Aorta (tissue), 5 donors: ENCODE measurements at regions not wholly inside any gene's neighbourhood (a gene's known extent, or its start where the extent isn't known, plus 50 kb on each side); places are given as distances from the start of the nearest gene placed in this dataset.

ENCODE experiments used
- ATAC-seq: fragments of 200-7000 bp; cut with Tn5 transposase; one replicate; pipeline ENCODE4 v1.9.1; 2022; ENCODE audit warnings: moderate library complexity; ENCODE audit not compliant: low FRiP score
- DNase-seq, 2 donors: peaks; one replicate each; pipeline ENCODE4 v3.0.0-alpha.2; 2020
- H3K27ac ChIP-seq, 2 donors: one replicate each; pipeline ENCODE4 v1.5.1; 2013; ENCODE audit warnings: low read length in 2 of 2, mild to moderate bottlenecking in 2 of 2, moderate library complexity in 2 of 2, control low read depth in 1 of 2, inconsistent platforms in 1 of 2, low read depth in 1 of 2
- H3K27me3 ChIP-seq, 2 donors: one replicate each; pipeline ENCODE4 v1.6.1; 2013; ENCODE audit warnings: control low read depth in 1 of 2, low read length in 1 of 2, mild to moderate bottlenecking in 1 of 2, moderate library complexity in 1 of 2; ENCODE audit not compliant: insufficient read depth in 2 of 2, control insufficient read depth in 1 of 2
- H3K36me3 ChIP-seq, 2 donors: one replicate each; pipeline ENCODE4 v1.6.1; 2013; ENCODE audit warnings: control low read depth in 1 of 2, low read length in 1 of 2, mild to moderate bottlenecking in 1 of 2; ENCODE audit not compliant: insufficient read depth in 2 of 2, control insufficient read depth in 1 of 2
- H3K4me1 ChIP-seq, 2 donors: one replicate each; pipeline ENCODE4 v1.6.1; 2013; ENCODE audit warnings: low read length in 2 of 2, control low read depth in 1 of 2, mild to moderate bottlenecking in 1 of 2, moderate library complexity in 1 of 2; ENCODE audit not compliant: insufficient read depth in 2 of 2, control insufficient read depth in 1 of 2
- H3K4me3 ChIP-seq, 2 donors: one replicate each; pipeline ENCODE4 v1.5.1; 2013; ENCODE audit warnings: low read length in 2 of 2, control low read depth in 1 of 2, mild to moderate bottlenecking in 1 of 2
- H3K9me3 ChIP-seq: one replicate; pipeline ENCODE4 v1.6.1; 2013; ENCODE audit warnings: mild to moderate bottlenecking, low read length; ENCODE audit not compliant: control insufficient read depth
- whole genome bisulfite sequencing, 2 donors: extraction: QIAGEN DNeasy Blood & Tissue Kit; methylation state at CpG; one replicate each; pipeline ENCODE4 v1.1.7; 2013; 5-methylcytosine and 5-hydroxymethylcytosine counted together
- intact Hi-C, 2 donors: fragments of 100-400 bp; cut with DNase I; formaldehyde crosslinking; loops; one replicate each; pipeline versions ENCODE4 v1.14.2 to v1.15.0; 2022
- donor health status: healthy with polysubstance abuse.
- donor health status: Bipolar disorder and iron deficiency.
- donor health status: DM: no; HTN: no; CAD: no.
- donor health status: DM: no; HTN: no; CAD: no.
- donor health status: DM: yes; HTN: yes; CAD: no.

DNA sequence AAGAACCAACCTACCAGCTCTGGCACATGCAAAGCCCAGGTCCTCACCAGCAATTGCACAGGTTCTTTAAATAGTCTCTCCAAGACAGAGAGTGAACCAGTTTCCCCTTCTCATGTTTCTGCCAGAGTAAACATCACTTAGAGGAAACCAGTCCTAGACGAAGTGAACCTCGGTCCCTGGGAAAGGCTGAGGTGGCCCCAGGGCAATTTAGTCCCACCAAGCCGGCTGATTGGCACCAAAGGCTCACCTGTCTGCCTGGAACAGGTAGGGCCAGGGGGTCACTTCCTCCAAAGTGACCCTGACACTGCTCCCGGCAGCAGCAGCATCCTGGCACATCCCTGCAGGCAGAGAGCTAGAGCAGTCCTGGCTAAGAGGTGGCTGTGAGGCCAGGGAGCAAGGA, 122.9 kb upstream of the ZNF507 start:
- H3K4me1 ChIP-seq, result no peaks in the 10 kb centered on the region
- no peaks in the 10 kb centered on the region for H3K27me3 ChIP-seq
- H3K9me3 ChIP-seq, result no peaks in the 10 kb centered on the region
- no peaks in the 10 kb centered on the region for H3K36me3 ChIP-seq
- no peak overlapping the region for H3K27ac ChIP-seq
- H3K4me3 ChIP-seq, result no peak overlapping the region
- no peak for DNase-seq
- 18 to 20% methylated on average over 4 of the region's 4 CpGs for WGBS, 2 donors
- intact Hi-C loops, result loop anchor here (5.0 kb wide), 3 partner anchors 1540 to 1555 kb away; no protein-coding TSS in a partner anchor
- no peak for ATAC-seq

- ATAC-seq (no peak), DNase-seq (no peak)
- 80 to 87% methylated on average over 1 of the region's 1 CpG for WGBS, 2 donors
- H3K9me3 ChIP-seq, result no peaks in the 10 kb centered on the region
- no peaks in the 10 kb centered on the region for H3K27me3 ChIP-seq
- no peaks in the 10 kb centered on the region for H3K36me3 ChIP-seq
- no peak overlapping the region for H3K4me3 ChIP-seq
- H3K4me1 ChIP-seq, result no peaks in the 10 kb centered on the region
- intact Hi-C loops, result loop anchor here (5.0 kb wide), 3 partner anchors 1541 to 1556 kb away; no protein-coding TSS in a partner anchor
- H3K27ac ChIP-seq, result no peak overlapping the region
Observed at GRCh38 chr19:32223106-32223505, 122.3 kb upstream of the ZNF507 start.

DNA sequence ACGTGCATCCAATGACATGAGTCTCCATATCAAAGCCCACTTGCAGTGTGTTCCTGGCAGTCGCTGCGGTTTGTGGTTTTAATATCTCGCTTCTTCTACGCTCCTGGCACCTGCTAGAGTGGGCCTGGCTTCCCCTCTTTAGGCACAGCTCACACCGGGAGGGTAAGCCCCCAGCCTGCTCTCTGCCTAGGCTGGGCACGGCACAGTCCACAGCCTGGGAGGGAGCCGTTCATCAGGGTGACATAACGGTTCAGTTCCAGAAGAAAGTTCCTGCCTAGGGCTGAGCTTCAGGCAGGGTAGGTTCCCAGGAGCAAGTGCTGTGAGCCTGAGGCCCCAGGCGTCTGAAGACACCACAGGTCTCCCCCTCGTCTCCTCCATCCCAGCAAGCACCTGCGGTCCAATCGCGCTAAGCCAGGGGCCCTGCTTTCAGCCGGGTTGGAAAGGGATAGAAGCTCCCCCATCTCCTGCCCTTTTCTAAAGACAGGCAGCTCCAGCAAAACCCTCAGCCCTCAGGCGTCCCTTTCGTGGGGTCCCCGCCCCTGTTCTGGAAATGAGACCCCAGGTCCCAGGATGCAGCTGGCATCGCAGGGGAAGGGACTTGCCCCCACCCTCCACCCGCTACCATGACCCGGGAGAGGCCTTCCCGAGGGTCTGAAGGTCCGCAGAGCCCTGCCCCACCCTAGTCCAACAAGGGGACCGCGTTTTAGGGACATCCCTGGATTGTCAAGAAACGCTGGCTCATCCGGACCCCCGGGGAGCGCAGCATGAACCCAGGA, 121.6 kb upstream of the ZNF507 start:
- H3K4me3 ChIP-seq, result no peak overlapping the region
- H3K27me3 ChIP-seq, result no peaks in the 10 kb centered on the region
- ATAC-seq, result peak; percentile 53
- H3K4me1 ChIP-seq, result no peaks in the 10 kb centered on the region
- DNase-seq, result no peak
- intact Hi-C loops, result loop anchor here (5.0 kb wide), 3 partner anchors 1541 to 1556 kb away; no protein-coding TSS in a partner anchor
- H3K36me3 ChIP-seq, result no peaks in the 10 kb centered on the region
- no peak overlapping the region for H3K27ac ChIP-seq
- no peaks in the 10 kb centered on the region for H3K9me3 ChIP-seq
- WGBS, 2 donors, result 46 to 55% methylated on average over 29 of the region's 29 CpGs

DNA sequence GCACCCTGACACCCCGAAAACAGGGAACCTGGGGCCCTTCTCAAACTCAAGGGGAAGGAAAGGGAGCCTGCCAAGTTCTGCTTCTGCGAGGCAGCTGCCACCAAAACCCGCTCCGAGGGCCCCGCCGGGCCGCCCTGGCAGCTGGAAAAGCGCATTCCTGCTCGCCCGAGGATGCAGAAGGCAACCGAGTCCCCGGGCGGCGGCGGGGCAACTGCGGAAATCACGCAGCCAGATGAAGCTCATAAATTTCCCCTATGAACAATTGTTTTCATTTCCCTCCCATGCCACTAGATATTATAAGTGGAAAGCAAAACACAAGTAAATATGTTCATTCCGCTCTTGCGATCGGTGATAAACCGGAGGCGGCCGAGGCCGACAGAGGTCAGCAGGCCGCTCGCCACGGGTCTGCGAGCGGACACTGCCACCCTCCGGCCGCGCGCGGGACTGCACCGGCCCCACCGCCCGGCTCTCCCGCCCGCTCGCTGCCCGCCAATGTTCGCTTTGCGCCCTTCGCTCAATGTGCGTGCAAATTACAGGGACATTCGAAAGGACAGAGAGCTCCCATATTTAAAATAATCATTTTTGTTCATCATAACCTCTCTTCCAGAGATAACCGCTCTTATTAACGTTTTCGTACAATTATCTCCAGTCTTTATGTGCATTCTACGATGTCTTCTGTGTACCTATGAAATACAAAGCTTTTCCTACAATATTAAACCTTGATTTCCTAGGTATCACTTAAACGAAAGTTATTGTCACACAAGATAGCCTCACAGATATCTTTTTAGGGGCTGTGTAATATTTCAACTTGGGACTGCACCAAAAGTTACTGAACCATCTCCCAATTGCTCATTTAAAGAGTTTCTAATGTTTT, 120.8 kb upstream of the ZNF507 start:
- Histone ChIP-seq H3K9me3 (no peaks in the 10 kb centered on the region), H3K4me3 (no peak overlapping the region), H3K36me3 (no peaks in the 10 kb centered on the region), H3K27ac (no peak overlapping the region), H3K27me3 (no peaks in the 10 kb centered on the region), H3K4me1 (no peaks in the 10 kb centered on the region)
- ATAC-seq (peak; percentile 91), DNase-seq (peak; percentile 58 to 87)
- 7 to 8% methylated on average over 51 of the region's 51 CpGs for WGBS, 2 donors
- intact Hi-C loops, result loop anchor here (5.0 kb wide), 3 partner anchors 1542 to 1557 kb away; no protein-coding TSS in a partner anchor

GRCh38 chr19:32227561-32228165, 117.7 kb upstream of the ZNF507 start:
- no peaks in the 10 kb centered on the region for H3K36me3 ChIP-seq
- no peak for DNase-seq
- no peak overlapping the region for H3K4me3 ChIP-seq
- no peaks in the 10 kb centered on the region for H3K9me3 ChIP-seq
- no peaks in the 10 kb centered on the region for H3K27me3 ChIP-seq
- H3K27ac ChIP-seq, result no peak overlapping the region
- WGBS, 2 donors, result 74 to 83% methylated on average over 29 of the region's 29 CpGs
- no peaks in the 10 kb centered on the region for H3K4me1 ChIP-seq
- intact Hi-C loops, result no loop called here
- ATAC-seq, result no peak

DNA sequence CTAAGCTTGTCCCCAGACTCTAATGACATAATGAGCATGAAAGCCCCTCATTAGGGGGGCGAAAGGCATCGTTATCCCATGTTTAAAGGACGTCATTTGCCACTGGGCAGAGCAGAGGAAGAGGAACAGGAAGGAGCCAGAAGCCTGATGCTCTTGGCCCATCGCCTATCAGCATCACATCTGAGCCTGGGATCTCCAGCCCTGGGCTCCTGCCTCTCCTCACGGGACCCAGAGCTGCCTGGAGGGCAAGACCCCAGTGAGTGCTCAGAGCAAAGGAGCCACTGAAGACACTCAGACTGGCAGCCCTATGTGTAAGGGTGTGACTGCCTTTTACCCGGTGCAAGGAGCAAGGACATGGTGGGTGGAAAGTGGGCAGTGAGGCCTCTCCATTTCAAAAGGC, 115.0 kb upstream of the ZNF507 start:
- DNase-seq, result no peak
- no peak overlapping the region for H3K27ac ChIP-seq
- no peaks in the 10 kb centered on the region for H3K36me3 ChIP-seq
- ATAC-seq, result no peak
- H3K4me3 ChIP-seq, result no peak overlapping the region
- no peaks in the 10 kb centered on the region for H3K4me1 ChIP-seq
- H3K9me3 ChIP-seq, result no peaks in the 10 kb centered on the region
- WGBS, 2 donors, result 54 to 60% methylated on average over 6 of the region's 6 CpGs
- intact Hi-C loops, result no loop called here
- H3K27me3 ChIP-seq, result no peaks in the 10 kb centered on the region

GRCh38 chr19:32231020-32231419, 114.4 kb upstream of the ZNF507 start:
- 75 to 79% methylated on average over 8 of the region's 8 CpGs for WGBS, 2 donors

GRCh38 chr19:32231691-32232090, 113.7 kb upstream of the ZNF507 start:
- Histone ChIP-seq H3K4me1 (no peaks in the 10 kb centered on the region), H3K27me3 (no peaks in the 10 kb centered on the region), H3K9me3 (no peaks in the 10 kb centered on the region), H3K27ac (no peak overlapping the region), H3K4me3 (no peak overlapping the region), H3K36me3 (no peaks in the 10 kb centered on the region)
- DNase-seq (no peak), ATAC-seq (no peak)
- 80 to 85% methylated on average over 6 of the region's 6 CpGs for WGBS, 2 donors
- intact Hi-C loops, result no loop called here

More at GRCh38 chr19:32231020-32231419, 114.4 kb upstream of the ZNF507 start:
- H3K9me3 ChIP-seq, result no peaks in the 10 kb centered on the region
- no peaks in the 10 kb centered on the region for H3K36me3 ChIP-seq
- DNase-seq (no peak), ATAC-seq (no peak)
- no peak overlapping the region for H3K27ac ChIP-seq
- H3K27me3 ChIP-seq, result no peaks in the 10 kb centered on the region
- H3K4me1 ChIP-seq, result no peaks in the 10 kb centered on the region
- intact Hi-C loops, result no loop called here
- no peak overlapping the region for H3K4me3 ChIP-seq
